ENCODE measurements at regions not wholly inside any gene's neighbourhood (a gene's known extent, or its start where the extent isn't known, plus 50 kb on each side); places are given as distances from the start of the nearest gene placed in this dataset.

DNA sequence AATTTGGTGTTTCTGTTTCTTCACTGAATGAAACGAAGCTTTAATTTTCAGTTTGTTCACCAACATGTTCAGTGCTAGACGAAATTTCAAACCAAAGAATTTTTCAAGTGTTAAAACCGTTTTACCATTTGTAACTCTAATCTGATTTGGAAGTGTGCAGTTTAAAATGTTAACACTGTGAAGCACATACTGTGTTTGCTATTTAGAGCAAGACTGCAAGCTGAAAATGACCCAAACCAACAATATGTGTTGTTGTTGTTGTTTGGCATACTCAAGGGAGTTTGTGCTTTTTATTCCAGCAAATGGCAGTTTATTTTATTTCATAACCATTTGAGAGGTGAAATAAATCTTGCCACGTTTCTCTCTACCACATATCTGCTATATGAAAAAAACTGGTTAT lies 128.4 kb upstream of the CDH7 start:
- Histone ChIP-seq H3K27me3 (ENCODE audit: control insufficient read depth, insufficient read depth, low read length) (no peaks in the 10 kb centered on the region), H3K36me3 (ENCODE audit: control insufficient read depth, insufficient read depth, low read length) (no peaks in the 10 kb centered on the region), H3K4me3 (ENCODE audit: low read depth, low read length) (no peak overlapping the region)
- ChIA-PET CTCF (no interaction called here), POLR2A (no interaction called here)
- TF ChIP-seq, protein P1, sequence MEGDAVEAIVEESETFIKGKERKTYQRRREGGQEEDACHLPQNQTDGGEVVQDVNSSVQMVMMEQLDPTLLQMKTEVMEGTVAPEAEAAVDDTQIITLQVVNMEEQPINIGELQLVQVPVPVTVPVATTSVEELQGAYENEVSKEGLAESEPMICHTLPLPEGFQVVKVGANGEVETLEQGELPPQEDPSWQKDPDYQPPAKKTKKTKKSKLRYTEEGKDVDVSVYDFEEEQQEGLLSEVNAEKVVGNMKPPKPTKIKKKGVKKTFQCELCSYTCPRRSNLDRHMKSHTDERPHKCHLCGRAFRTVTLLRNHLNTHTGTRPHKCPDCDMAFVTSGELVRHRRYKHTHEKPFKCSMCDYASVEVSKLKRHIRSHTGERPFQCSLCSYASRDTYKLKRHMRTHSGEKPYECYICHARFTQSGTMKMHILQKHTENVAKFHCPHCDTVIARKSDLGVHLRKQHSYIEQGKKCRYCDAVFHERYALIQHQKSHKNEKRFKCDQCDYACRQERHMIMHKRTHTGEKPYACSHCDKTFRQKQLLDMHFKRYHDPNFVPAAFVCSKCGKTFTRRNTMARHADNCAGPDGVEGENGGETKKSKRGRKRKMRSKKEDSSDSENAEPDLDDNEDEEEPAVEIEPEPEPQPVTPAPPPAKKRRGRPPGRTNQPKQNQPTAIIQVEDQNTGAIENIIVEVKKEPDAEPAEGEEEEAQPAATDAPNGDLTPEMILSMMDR (IDR thresholded peaks at IDR 0.05; ENCODE audit: insufficient read depth, low read depth, low read length): no peak
- DNase-seq (ENCODE audit: low read depth): no peak

DNA sequence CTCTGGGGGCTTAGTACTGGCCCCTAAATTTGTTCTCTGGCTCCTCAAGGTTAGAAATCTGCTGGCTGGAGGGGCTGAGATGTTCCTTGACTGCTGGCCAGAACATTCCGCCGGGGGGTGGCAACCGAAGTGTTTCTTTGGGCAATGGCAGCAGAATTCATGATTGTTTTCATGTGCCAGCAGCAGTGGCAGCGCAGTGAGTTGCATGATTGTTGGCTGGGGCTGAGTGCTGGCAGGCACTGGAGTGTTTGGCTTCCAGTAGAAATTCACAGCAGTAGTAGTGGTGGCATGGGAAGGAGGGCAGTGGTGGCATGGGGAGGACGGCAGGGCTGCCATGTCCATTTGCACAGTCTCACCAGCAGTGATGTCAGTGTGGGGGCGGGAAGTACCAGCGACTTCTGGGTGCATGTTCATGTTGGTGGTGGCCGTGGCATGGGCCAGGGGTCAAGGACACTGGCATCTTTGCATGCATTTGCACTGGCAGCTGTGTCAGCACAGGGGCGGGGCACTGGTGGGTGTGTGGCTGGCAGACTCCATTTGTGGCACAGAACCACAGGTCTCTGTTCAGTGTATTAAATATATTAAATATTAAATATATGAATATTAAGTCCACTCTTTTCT lies 130.6 kb upstream of the CDH7 start:
- Histone ChIP-seq H3K36me3 (ENCODE audit: control insufficient read depth, insufficient read depth, low read length) (no peaks in the 10 kb centered on the region), H3K4me3 (ENCODE audit: low read depth, low read length) (no peak overlapping the region), H3K27me3 (ENCODE audit: control insufficient read depth, insufficient read depth, low read length) (no peaks in the 10 kb centered on the region)
- DNase-seq (ENCODE audit: low read depth): no peak
- CTCF ChIA-PET: no interaction called here
- TF ChIP-seq, protein P1 (IDR thresholded peaks at IDR 0.05; ENCODE audit: insufficient read depth, low read depth, low read length): no peak
- POLR2A ChIA-PET: no interaction called here

GRCh38 chr18:65610939-65611338 lies 139.9 kb upstream of the CDH7 start:
- Histone ChIP-seq H3K27me3 (ENCODE audit: control insufficient read depth, insufficient read depth, low read length) (no peaks in the 10 kb centered on the region), H3K36me3 (ENCODE audit: control insufficient read depth, insufficient read depth, low read length) (no peaks in the 10 kb centered on the region), H3K4me3 (ENCODE audit: low read depth, low read length) (no peak overlapping the region)
- TF ChIP-seq, protein P1 (IDR thresholded peaks at IDR 0.05; ENCODE audit: insufficient read depth, low read depth, low read length): no peak
- DNase-seq (ENCODE audit: low read depth): no peak
- ChIA-PET POLR2A (no interaction called here), CTCF (no interaction called here)

GRCh38 chr18:65608471-65608870 lies 142.3 kb upstream of the CDH7 start:
- H3K27me3 ChIP-seq (ENCODE audit: control insufficient read depth, insufficient read depth, low read length): no peaks in the 10 kb centered on the region
- POLR2A ChIA-PET: no interaction called here
- no peak overlapping the region for H3K4me3 ChIP-seq (ENCODE audit: low read depth, low read length)
- TF ChIP-seq, protein P1 (IDR thresholded peaks at IDR 0.05; ENCODE audit: insufficient read depth, low read depth, low read length): no peak
- CTCF ChIA-PET: no interaction called here
- no peak for DNase-seq (ENCODE audit: low read depth)
- H3K36me3 ChIP-seq (ENCODE audit: control insufficient read depth, insufficient read depth, low read length): no peaks in the 10 kb centered on the region

DNA sequence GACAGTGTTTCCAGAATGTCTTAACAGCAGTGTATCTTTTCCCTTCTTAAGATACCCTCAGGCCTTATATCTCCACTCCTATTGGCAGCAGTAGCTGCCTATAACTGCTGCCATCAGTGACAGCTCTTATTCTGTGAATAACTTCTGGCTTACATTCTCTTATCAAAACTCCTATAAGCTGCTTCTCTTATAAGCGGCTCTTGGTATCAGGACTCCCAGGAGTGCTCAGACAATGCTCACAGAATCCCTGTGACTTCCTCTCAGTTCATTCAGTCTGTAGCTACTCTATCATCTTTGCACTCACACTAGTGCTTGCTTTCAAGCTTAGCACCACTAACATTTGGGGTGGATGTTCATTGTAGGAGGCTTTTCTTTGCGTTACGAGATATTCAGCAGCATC lies 143.7 kb upstream of the CDH7 start:
- Histone ChIP-seq H3K4me3 (ENCODE audit: low read depth, low read length) (no peak overlapping the region), H3K36me3 (ENCODE audit: control insufficient read depth, insufficient read depth, low read length) (no peaks in the 10 kb centered on the region), H3K27me3 (ENCODE audit: control insufficient read depth, insufficient read depth, low read length) (no peaks in the 10 kb centered on the region)
- POLR2A ChIA-PET: no interaction called here
- CTCF ChIA-PET: no interaction called here
- TF ChIP-seq, protein P1 (IDR thresholded peaks at IDR 0.05; ENCODE audit: insufficient read depth, low read depth, low read length): no peak
- no peak for DNase-seq (ENCODE audit: low read depth)
